Trophoblast cell (in vitro differentiated cells and primary cell): ENCODE measurements at regions not wholly inside any gene's neighbourhood (a gene's known extent, or its start where the extent isn't known, plus 50 kb on each side); places are given as distances from the start of the nearest gene placed in this dataset.

Experiments
- DNase-seq, 2 donors: peaks; one replicate each; pipeline ENCODE4 v3.0.0-alpha.2; 2016
- H2AFZ ChIP-seq: 2 replicates; pipeline ENCODE4 v1.6.1; 2013; ENCODE audit warnings: low read length, moderate library complexity, mild to moderate bottlenecking; ENCODE audit not compliant: insufficient read depth, poor library complexity
- H2AK5ac ChIP-seq: 2 replicates; pipeline ENCODE4 v1.6.1; 2013; ENCODE audit warnings: mild to moderate bottlenecking, low read length
- H2BK120ac ChIP-seq: 2 replicates; pipeline ENCODE4 v1.6.1; 2013; ENCODE audit warnings: low read length, mild to moderate bottlenecking, moderate library complexity; ENCODE audit not compliant: insufficient read depth, poor library complexity
- H2BK12ac ChIP-seq: 2 replicates; pipeline ENCODE4 v1.6.1; 2013; ENCODE audit warnings: mild to moderate bottlenecking, low read length, moderate library complexity
- H2BK5ac ChIP-seq: 2 replicates; pipeline ENCODE4 v1.6.1; 2013; ENCODE audit warnings: low read length, low read depth, moderate library complexity, mild to moderate bottlenecking; ENCODE audit not compliant: poor library complexity
- H3K14ac ChIP-seq: 2 replicates; pipeline ENCODE4 v1.6.1; 2013; ENCODE audit warnings: mild to moderate bottlenecking, low read length
- H3K18ac ChIP-seq: 2 replicates; pipeline ENCODE4 v1.6.1; 2013; ENCODE audit warnings: mild to moderate bottlenecking, low read length
- H3K23ac ChIP-seq: 2 replicates; pipeline ENCODE4 v1.6.1; 2013; ENCODE audit warnings: low read length
- H3K27ac ChIP-seq: 2 replicates; pipeline ENCODE4 v1.5.1; 2013; ENCODE audit warnings: low read depth, mild to moderate bottlenecking, inconsistent platforms, low read length, moderate library complexity
- H3K27me3 ChIP-seq: 2 replicates; pipeline ENCODE4 v1.6.1; 2013; ENCODE audit warnings: inconsistent platforms, mild to moderate bottlenecking, low read length, moderate library complexity; ENCODE audit not compliant: insufficient read depth
- H3K36me3 ChIP-seq, 2 experiments: 1 replicate in 1 of 2; 2 replicates in 1 of 2; pipeline ENCODE4 v1.6.1; 2013; ENCODE audit warnings: low read length in 2 of 2, mild to moderate bottlenecking in 2 of 2, moderate library complexity in 1 of 2; ENCODE audit not compliant: insufficient read depth in 2 of 2, control insufficient read depth in 1 of 2
- H3K4ac ChIP-seq: 2 replicates; pipeline ENCODE4 v1.6.1; 2013; ENCODE audit warnings: low read depth, mild to moderate bottlenecking, low read length, moderate library complexity
- H3K4me1 ChIP-seq, 2 experiments: 1 replicate in 1 of 2; 2 replicates in 1 of 2; pipeline ENCODE4 v1.6.1; 2013; ENCODE audit warnings: low read length in 2 of 2, mild to moderate bottlenecking in 2 of 2, moderate library complexity in 1 of 2; ENCODE audit not compliant: insufficient read depth in 2 of 2, control insufficient read depth in 1 of 2
- H3K4me2 ChIP-seq: 2 replicates; pipeline ENCODE4 v1.6.1; 2013; ENCODE audit warnings: inconsistent platforms, mild to moderate bottlenecking, low read length, moderate library complexity
- H3K4me3 ChIP-seq: 2 replicates; pipeline ENCODE4 v1.5.1; 2013; ENCODE audit warnings: mild to moderate bottlenecking, low read depth, low read length, inconsistent platforms
- H3K79me1 ChIP-seq: one replicate; pipeline ENCODE4 v1.6.1; 2013; ENCODE audit warnings: low read length
- H3K79me2 ChIP-seq: 2 replicates; pipeline ENCODE4 v1.6.1; 2013; ENCODE audit warnings: low read length, mild to moderate bottlenecking; ENCODE audit not compliant: control insufficient read depth, insufficient read depth, poor library complexity
- H3K9ac ChIP-seq: 2 replicates; pipeline ENCODE4 v1.6.1; 2013; ENCODE audit warnings: mild to moderate bottlenecking, low read length
- H3K9me3 ChIP-seq: 2 replicates; pipeline ENCODE4 v1.6.1; 2013; ENCODE audit warnings: low read depth, mild to moderate bottlenecking, control low read depth, inconsistent platforms, low read length; ENCODE audit not compliant: insufficient read depth
- H4K12ac ChIP-seq: 2 replicates; pipeline ENCODE4 v1.6.1; 2013; ENCODE audit warnings: low read depth, mild to moderate bottlenecking, low read length, moderate library complexity
- H4K8ac ChIP-seq: 2 replicates; pipeline ENCODE4 v1.6.1; 2013; ENCODE audit warnings: low read depth, mild to moderate bottlenecking, low read length, moderate library complexity
- H4K91ac ChIP-seq: one replicate; pipeline ENCODE4 v1.6.1; 2013; ENCODE audit warnings: low read depth, mild to moderate bottlenecking, low read length, moderate library complexity
- WGBS: extraction: QIAGEN DNeasy Blood & Tissue Kit; methylation state at CpG from one replicate; pipeline ENCODE4 v1.1.7; 2013; ENCODE audit warnings: missing lambda C conversion rate; ENCODE audit not compliant: insufficient read length, insufficient coverage; ENCODE audit errors: extremely low coverage; 5-methylcytosine and 5-hydroxymethylcytosine counted together

- Histone ChIP-seq H3K27me3 (no peaks in the 10 kb centered on the region), H3K4me2 (no peak overlapping the region), H2BK120ac (no peak overlapping the region), H4K91ac (no peak overlapping the region), H3K4ac (no peak overlapping the region), H3K9me3 (no peaks in the 10 kb centered on the region), H2BK5ac (no peak overlapping the region), H2AFZ (no peak overlapping the region), H3K9ac (no peak overlapping the region), H3K27ac (no peak overlapping the region), H3K4me3 (no peak overlapping the region), H3K79me2 (no peaks in the 10 kb centered on the region), H3K4me1 (no peaks in the 10 kb centered on the region), H2AK5ac (no peak overlapping the region), H2BK12ac (no peak overlapping the region), H3K36me3 (no peaks in the 10 kb centered on the region), H3K23ac (no peak overlapping the region), H3K79me1 (no peaks in the 10 kb centered on the region), H3K14ac (no peak overlapping the region), H3K18ac (no peak overlapping the region), H4K8ac (no peak overlapping the region), H4K12ac (no peak overlapping the region)
- no CpG with 5 or more reads among the region's 6 CpGs for WGBS
- peak in 1 of 2 donors; percentile 8 for DNase-seq
Observed at GRCh38 chr4:30269850-30270249, 450.3 kb upstream of the PCDH7 start.

DNA sequence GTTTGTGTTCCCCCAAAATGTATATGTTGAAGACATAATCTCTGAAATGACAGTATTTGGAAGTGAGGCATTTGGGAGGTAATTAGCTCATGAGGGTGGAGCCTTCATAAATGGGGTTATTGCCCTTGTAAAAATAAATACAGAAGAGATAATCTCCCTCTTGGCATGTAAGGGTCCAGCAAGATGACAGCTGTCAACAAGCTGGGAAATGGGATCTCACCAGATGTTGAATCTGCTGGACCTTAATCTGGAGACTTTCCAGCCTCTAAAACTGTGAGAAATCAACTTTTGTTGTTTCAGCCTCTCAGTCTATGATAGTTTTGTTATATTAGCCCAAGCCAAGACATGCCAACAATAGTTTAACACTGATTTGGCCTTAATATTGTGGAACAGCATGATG is 438.2 kb upstream of the PCDH7 start:
- Histone ChIP-seq H3K9me3 (no peaks in the 10 kb centered on the region), H2BK120ac (no peak overlapping the region), H3K79me2 (no peaks in the 10 kb centered on the region), H4K12ac (no peak overlapping the region), H3K18ac (no peak overlapping the region), H2AK5ac (no peak overlapping the region), H3K4me3 (no peak overlapping the region), H3K23ac (no peak overlapping the region), H3K36me3 (no peaks in the 10 kb centered on the region), H3K14ac (no peak overlapping the region), H2BK12ac (no peak overlapping the region), H3K27ac (no peak overlapping the region), H3K79me1 (no peaks in the 10 kb centered on the region), H4K8ac (no peak overlapping the region), H3K4me2 (no peak overlapping the region), H2AFZ (no peak overlapping the region), H4K91ac (no peak overlapping the region), H3K27me3 (no peaks in the 10 kb centered on the region), H3K4me1 (no peaks in the 10 kb centered on the region), H3K4ac (no peak overlapping the region), H2BK5ac (no peak overlapping the region), H3K9ac (no peak overlapping the region)
- no peak for DNase-seq

DNA sequence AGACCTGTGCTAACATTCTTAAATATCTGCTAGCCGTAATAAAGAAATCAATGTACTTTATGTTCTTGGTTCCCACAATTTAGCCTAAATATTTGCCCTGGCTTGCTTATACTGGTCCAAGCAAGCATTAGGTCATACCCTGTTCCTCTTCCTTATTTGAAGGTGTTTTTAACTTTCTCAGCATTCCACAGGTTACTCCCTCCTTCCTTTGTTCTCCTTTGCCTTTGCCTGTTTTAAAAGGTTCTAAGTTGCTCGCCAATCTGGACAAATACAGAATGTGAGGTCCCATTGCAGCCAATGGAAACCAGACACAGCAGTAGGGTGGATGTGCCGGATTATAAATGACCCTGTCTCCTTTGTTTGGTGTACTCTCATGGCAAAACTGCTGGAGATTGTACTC is 436.8 kb upstream of the PCDH7 start:
- Histone ChIP-seq H3K4me2 (no peak overlapping the region), H2BK120ac (no peak overlapping the region), H2BK5ac (no peak overlapping the region), H3K27me3 (no peaks in the 10 kb centered on the region), H3K23ac (no peak overlapping the region), H4K8ac (no peak overlapping the region), H3K4ac (no peak overlapping the region), H3K9me3 (no peaks in the 10 kb centered on the region), H3K79me2 (no peaks in the 10 kb centered on the region), H3K79me1 (no peaks in the 10 kb centered on the region), H2BK12ac (no peak overlapping the region), H3K9ac (no peak overlapping the region), H3K4me1 (no peaks in the 10 kb centered on the region), H3K14ac (no peak overlapping the region), H3K36me3 (no peaks in the 10 kb centered on the region), H4K12ac (no peak overlapping the region), H2AK5ac (no peak overlapping the region), H3K27ac (no peak overlapping the region), H4K91ac (no peak overlapping the region), H3K4me3 (no peak overlapping the region), H3K18ac (no peak overlapping the region), H2AFZ (no peak overlapping the region)
- DNase-seq: no peak
- no CpG with 5 or more reads among the region's 3 CpGs for WGBS

- Histone ChIP-seq H2AFZ (no peak overlapping the region), H2BK12ac (no peak overlapping the region), H2BK120ac (no peak overlapping the region), H2AK5ac (no peak overlapping the region), H3K27me3 (no peaks in the 10 kb centered on the region), H3K27ac (no peak overlapping the region), H3K4ac (no peak overlapping the region), H4K91ac (no peak overlapping the region), H3K4me1 (no peaks in the 10 kb centered on the region), H3K4me3 (peak overlapping the region; percentile 27), H3K9me3 (no peaks in the 10 kb centered on the region), H3K23ac (peak overlapping the region; percentile 42), H3K4me2 (no peak overlapping the region), H2BK5ac (no peak overlapping the region), H3K14ac (no peak overlapping the region), H3K79me1 (no peaks in the 10 kb centered on the region), H3K79me2 (no peaks in the 10 kb centered on the region), H3K36me3 (no peaks in the 10 kb centered on the region), H3K9ac (no peak overlapping the region), H4K12ac (no peak overlapping the region), H3K18ac (no peak overlapping the region), H4K8ac (no peak overlapping the region)
- no CpG with 5 or more reads among the region's 3 CpGs for WGBS
- no peak for DNase-seq
Observed at GRCh38 chr4:30294295-30294694, 425.9 kb upstream of the PCDH7 start.
